ENCODE measurements at regions not wholly inside any gene's neighbourhood (a gene's known extent, or its start where the extent isn't known, plus 50 kb on each side); places are given as distances from the start of the nearest gene placed in this dataset.

DNA sequence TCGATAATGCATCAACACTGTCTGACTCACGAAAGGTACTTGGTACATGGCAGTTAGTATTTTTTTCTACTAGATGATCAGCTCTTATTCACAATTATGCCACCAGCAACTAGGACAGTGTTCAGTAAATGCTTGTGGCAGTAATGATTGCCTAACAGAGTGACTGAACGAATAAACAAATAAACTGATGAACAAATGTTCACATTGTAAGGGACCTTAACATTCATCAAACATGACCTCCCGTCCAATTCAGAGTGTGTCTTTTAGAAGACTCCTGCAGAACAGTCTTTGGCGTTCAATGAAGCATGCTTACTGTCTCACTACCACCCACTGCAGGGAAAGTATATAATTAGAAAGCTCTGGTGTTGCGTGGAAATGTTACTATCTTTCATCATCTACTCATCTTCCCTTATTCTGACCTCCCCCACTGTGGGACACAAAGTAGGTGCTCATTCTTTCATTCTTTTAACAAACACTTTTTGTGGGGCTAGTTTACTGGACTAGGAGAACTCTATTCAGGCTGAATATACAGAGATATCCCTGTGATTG lies 319.3 kb downstream of the RAB28 start:
- intact Hi-C loops (cut with micrococcal nuclease; ENCODE audit: unreplicated experiment) = no loop called here
- Mint-ChIP-seq H3K36me3 (ENCODE audit: insufficient read depth, unreplicated experiment) (no peaks in the 10 kb centered on the region), H3K4me1 (ENCODE audit: low read depth, unreplicated experiment) (no peaks in the 10 kb centered on the region), H3K9me3 (ENCODE audit: unreplicated experiment) (no peaks in the 10 kb centered on the region), H3K4me3 (ENCODE audit: unreplicated experiment) (no peak overlapping the region), H3K27ac (ENCODE audit: unreplicated experiment) (no peak overlapping the region), H3K27me3 (ENCODE audit: insufficient read depth, unreplicated experiment) (no peaks in the 10 kb centered on the region)
- no peak overlapping the region for H3K4me3 ChIP-seq (ENCODE audit: low read depth, low read length)
- TF ChIP-seq, protein P1, sequence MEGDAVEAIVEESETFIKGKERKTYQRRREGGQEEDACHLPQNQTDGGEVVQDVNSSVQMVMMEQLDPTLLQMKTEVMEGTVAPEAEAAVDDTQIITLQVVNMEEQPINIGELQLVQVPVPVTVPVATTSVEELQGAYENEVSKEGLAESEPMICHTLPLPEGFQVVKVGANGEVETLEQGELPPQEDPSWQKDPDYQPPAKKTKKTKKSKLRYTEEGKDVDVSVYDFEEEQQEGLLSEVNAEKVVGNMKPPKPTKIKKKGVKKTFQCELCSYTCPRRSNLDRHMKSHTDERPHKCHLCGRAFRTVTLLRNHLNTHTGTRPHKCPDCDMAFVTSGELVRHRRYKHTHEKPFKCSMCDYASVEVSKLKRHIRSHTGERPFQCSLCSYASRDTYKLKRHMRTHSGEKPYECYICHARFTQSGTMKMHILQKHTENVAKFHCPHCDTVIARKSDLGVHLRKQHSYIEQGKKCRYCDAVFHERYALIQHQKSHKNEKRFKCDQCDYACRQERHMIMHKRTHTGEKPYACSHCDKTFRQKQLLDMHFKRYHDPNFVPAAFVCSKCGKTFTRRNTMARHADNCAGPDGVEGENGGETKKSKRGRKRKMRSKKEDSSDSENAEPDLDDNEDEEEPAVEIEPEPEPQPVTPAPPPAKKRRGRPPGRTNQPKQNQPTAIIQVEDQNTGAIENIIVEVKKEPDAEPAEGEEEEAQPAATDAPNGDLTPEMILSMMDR (IDR thresholded peaks at IDR 0.05; ENCODE audit: insufficient read depth in 1 of 2, low read depth in 1 of 2, low read length in 1 of 2, severe bottlenecking in 1 of 2, unreplicated experiment in 1 of 2) = no peak
- H3K9me3 ChIP-seq = no peaks in the 10 kb centered on the region
- no peaks in the 10 kb centered on the region for H3K4me1 ChIP-seq
- ChIA-PET POLR2A (no interaction called here), CTCF (no interaction called here)
- no peaks in the 10 kb centered on the region for H3K36me3 ChIP-seq (ENCODE audit: control insufficient read depth, insufficient read depth, low read length)
- H3K27me3 ChIP-seq (replicated peaks; ENCODE audit: control insufficient read depth, insufficient read depth, low read length) = no peaks in the 10 kb centered on the region
- no TSS peak for BruUV-seq (replicated peaks)
- no peak for DNase-seq

DNA sequence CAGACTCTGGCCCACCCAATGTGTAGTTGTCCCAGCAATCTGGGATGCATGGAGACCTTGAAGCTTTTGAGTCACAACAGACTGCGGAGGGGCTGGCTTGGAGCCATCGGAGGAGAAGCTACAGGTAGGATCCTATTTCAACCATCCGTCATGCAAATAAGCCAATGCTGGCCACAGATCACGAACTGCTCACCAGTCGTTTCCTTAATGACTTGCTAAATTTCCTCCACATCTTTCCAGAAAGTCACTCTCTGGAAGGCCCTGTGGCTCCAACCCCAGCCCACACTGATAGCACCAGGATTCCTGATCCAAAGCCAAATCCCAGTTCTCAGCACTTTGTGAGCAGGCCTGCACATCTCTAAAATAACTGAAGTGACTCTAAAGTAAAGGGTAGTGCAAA lies 321.3 kb downstream of the RAB28 start:
- POLR2A ChIA-PET = no interaction called here
- Mint-ChIP-seq H3K9me3 (ENCODE audit: unreplicated experiment) (peaks cover 14% of the 10 kb centered on the region), H3K27ac (ENCODE audit: unreplicated experiment) (no peak overlapping the region), H3K36me3 (ENCODE audit: insufficient read depth, unreplicated experiment) (no peaks in the 10 kb centered on the region), H3K4me1 (ENCODE audit: low read depth, unreplicated experiment) (peaks cover 10% of the 10 kb centered on the region), H3K4me3 (ENCODE audit: unreplicated experiment) (no peak overlapping the region), H3K27me3 (ENCODE audit: insufficient read depth, unreplicated experiment) (no peaks in the 10 kb centered on the region)
- Histone ChIP-seq H3K36me3 (ENCODE audit: control insufficient read depth, insufficient read depth, low read length) (no peaks in the 10 kb centered on the region), H3K9me3 (no peaks in the 10 kb centered on the region), H3K27me3 (replicated peaks; ENCODE audit: control insufficient read depth, insufficient read depth, low read length) (no peaks in the 10 kb centered on the region), H3K4me3 (ENCODE audit: low read depth, low read length) (no peak overlapping the region), H3K4me1 (0 out of 2 replicates have a peak, but pooled peaks cover 9% of the 10 kb centered on the region)
- CTCF ChIA-PET = no interaction called here
- TF ChIP-seq, protein P1 (IDR thresholded peaks at IDR 0.05; ENCODE audit: insufficient read depth in 1 of 2, low read depth in 1 of 2, low read length in 1 of 2, severe bottlenecking in 1 of 2, unreplicated experiment in 1 of 2) = no peak
- DNase-seq = no peak
- intact Hi-C loops (cut with micrococcal nuclease; ENCODE audit: unreplicated experiment) = no loop called here
- BruUV-seq (replicated peaks) = no TSS peak

DNA sequence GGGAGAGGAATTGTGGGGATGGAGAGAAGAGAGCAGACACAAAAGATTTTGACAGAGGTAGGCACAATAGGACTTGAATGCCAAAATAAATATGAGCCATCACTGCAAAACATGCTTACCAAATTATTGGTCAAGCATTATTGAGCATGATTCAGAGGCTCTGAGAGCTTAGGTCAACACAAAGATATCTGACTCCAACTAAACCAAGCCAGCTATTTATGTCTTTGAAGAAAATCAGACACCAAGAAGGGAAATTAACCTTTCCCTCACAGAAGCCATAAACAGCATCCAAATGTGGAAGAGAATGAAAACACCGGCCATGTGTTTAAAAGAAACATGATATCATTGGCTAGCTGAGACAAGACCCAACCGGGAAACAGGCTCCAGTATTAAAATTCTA lies 323.2 kb downstream of the RAB28 start:
- ChIA-PET POLR2A (no interaction called here), CTCF (no interaction called here)
- H3K4me3 Mint-ChIP-seq (ENCODE audit: unreplicated experiment) = no peak overlapping the region
- peaks cover 10% of the 10 kb centered on the region for H3K4me1 Mint-ChIP-seq (ENCODE audit: low read depth, unreplicated experiment)
- TF ChIP-seq, protein P1 (IDR thresholded peaks at IDR 0.05; ENCODE audit: insufficient read depth in 1 of 2, low read depth in 1 of 2, low read length in 1 of 2, severe bottlenecking in 1 of 2, unreplicated experiment in 1 of 2) = no peak
- peaks cover 14% of the 10 kb centered on the region for H3K9me3 Mint-ChIP-seq (ENCODE audit: unreplicated experiment)
- intact Hi-C loops (cut with micrococcal nuclease; ENCODE audit: unreplicated experiment) = no loop called here
- no TSS peak for BruUV-seq (replicated peaks)
- Histone ChIP-seq H3K27me3 (replicated peaks; ENCODE audit: control insufficient read depth, insufficient read depth, low read length) (no peaks in the 10 kb centered on the region), H3K4me3 (ENCODE audit: low read depth, low read length) (no peak overlapping the region), H3K36me3 (ENCODE audit: control insufficient read depth, insufficient read depth, low read length) (no peaks in the 10 kb centered on the region), H3K9me3 (no peaks in the 10 kb centered on the region), H3K4me1 (0 out of 2 replicates have a peak, but pooled peaks cover 9% of the 10 kb centered on the region)
- no peaks in the 10 kb centered on the region for H3K27me3 Mint-ChIP-seq (ENCODE audit: insufficient read depth, unreplicated experiment)
- no peak overlapping the region for H3K27ac Mint-ChIP-seq (ENCODE audit: unreplicated experiment)
- no peak for DNase-seq
- H3K36me3 Mint-ChIP-seq (ENCODE audit: insufficient read depth, unreplicated experiment) = no peaks in the 10 kb centered on the region

All from Caco-2 (cell line).